NB4 (cell line): ENCODE measurements at regions not wholly inside any gene's neighbourhood (a gene's known extent, or its start where the extent isn't known, plus 50 kb on each side); places are given as distances from the start of the nearest gene placed in this dataset.

ENCODE experiments used
- DNase-seq: peaks from one replicate; pipeline ENCODE4 v3.0.0; 2010; ENCODE audit warnings: low read depth
- H3K4me3 ChIP-seq: one replicate; pipeline ENCODE4 v1.5.1; 2011; ENCODE audit warnings: mild to moderate bottlenecking, low read depth, low read length, moderate library complexity
- CTCF ChIP-seq: IDR thresholded peaks from one replicate; pipeline ENCODE4 v1.5.1; 2012; ENCODE audit warnings: low read depth, low read length
- MAX ChIP-seq: IDR thresholded peaks from 2 replicates; pipeline ENCODE4 v1.6.1; 2011; ENCODE audit warnings: low read depth, low read length
- MYC ChIP-seq: IDR thresholded peaks from 2 replicates; pipeline ENCODE4 v1.6.1; 2011; ENCODE audit warnings: low read depth, low read length
- POLR2A ChIP-seq: IDR thresholded peaks from 2 replicates; pipeline ENCODE4 v1.6.1; 2011; ENCODE audit warnings: mild to moderate bottlenecking; ENCODE audit not compliant: insufficient read length; ENCODE audit errors: extremely low read depth

- no peak for DNase-seq
- no peak overlapping the region for H3K4me3 ChIP-seq
- TF ChIP-seq MAX (no peak), MYC (no peak), CTCF (no peak), POLR2A (no peak)
These were observed 361.5 kb upstream of the AJAP1 start for GRCh38 chr1:4292861-4293260.

- DNase-seq = no peak
- no peak overlapping the region for H3K4me3 ChIP-seq
- TF ChIP-seq CTCF (no peak), POLR2A (no peak), MYC (no peak), MAX (no peak)
These were observed 355.9 kb upstream of the AJAP1 start for GRCh38 chr1:4298361-4299083.

- no peak for TF ChIP-seq CTCF
- TF ChIP-seq MYC = no peak
- TF ChIP-seq MAX = no peak
- TF ChIP-seq POLR2A = no peak
- no peak overlapping the region for H3K4me3 ChIP-seq
- DNase-seq = no peak
These were observed 353.4 kb upstream of the AJAP1 start for GRCh38 chr1:4301007-4301406.

GRCh38 chr1:4303303-4303702 lies 351.1 kb upstream of the AJAP1 start:
- no peak for DNase-seq

GRCh38 chr1:4305526-4306301 lies 348.7 kb upstream of the AJAP1 start:
- no peak for DNase-seq
- H3K4me3 ChIP-seq = no peak overlapping the region
- TF ChIP-seq POLR2A (no peak), CTCF (no peak), MAX (no peak), MYC (no peak)

More at GRCh38 chr1:4303303-4303702, 351.1 kb upstream of the AJAP1 start:
- no peak overlapping the region for H3K4me3 ChIP-seq
- TF ChIP-seq MAX = no peak
- TF ChIP-seq POLR2A = no peak
- no peak for TF ChIP-seq CTCF
